ENCODE measurements at regions not wholly inside any gene's neighbourhood (a gene's known extent, or its start where the extent isn't known, plus 50 kb on each side); places are given as distances from the start of the nearest gene placed in this dataset.

DNA sequence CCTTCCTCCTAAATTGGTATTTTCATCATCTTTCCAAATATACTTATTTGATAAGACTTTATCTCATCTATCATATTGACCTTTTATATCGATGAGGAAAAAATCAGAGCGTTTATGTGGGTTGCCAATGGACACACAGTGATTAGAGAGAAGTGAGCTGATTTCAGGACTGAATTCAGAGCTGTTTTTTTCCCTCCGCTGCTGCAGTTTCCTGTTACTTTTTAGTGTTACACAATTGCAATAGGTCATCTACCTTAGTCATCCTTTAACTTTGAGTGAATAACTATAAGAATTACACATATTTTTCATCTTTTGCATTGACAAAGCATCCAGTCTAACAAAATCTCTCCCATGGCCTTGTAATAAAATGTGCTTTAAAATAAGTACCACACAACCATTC is 266.3 kb upstream of the CNTN4 start:
- no peak for DNase-seq

DNA sequence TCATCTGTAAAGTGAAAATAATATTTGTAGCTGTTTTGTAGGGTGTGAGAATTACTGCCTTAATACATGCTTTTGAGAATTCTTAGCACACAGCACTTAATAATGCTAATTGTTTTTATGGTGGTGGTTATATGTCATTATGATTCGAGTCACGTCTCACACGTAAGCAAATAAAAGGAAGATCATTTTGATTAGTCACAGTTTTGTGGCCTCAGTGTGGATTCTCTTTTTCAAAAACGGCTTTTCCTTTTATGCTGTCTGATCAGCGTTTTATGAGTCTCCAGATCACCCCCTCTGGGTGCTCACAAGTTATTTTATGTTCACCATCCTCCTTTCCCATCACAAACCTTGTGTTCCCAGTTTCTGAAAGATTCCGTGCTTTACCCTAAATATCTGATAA is 255.6 kb upstream of the CNTN4 start:
- DNase-seq, result no peak

DNA sequence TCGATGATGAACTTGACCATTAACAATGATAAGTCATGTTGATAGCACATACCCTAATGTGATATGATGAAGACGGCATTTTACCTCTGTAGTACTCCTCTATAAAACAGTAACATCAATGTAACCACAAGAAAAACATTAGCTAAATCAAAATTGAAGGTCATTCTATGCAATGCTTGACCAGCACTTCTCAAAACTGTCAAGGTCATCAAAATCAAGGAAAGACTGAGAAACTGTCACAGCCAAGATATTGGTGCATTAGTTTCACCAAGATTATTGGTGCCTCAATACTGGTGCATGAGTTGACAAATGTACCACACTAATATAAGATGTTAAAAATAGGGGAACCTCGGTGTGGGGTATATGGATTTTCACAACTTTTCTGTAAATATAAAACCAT is 251.1 kb upstream of the CNTN4 start:
- no peak for DNase-seq

DNA sequence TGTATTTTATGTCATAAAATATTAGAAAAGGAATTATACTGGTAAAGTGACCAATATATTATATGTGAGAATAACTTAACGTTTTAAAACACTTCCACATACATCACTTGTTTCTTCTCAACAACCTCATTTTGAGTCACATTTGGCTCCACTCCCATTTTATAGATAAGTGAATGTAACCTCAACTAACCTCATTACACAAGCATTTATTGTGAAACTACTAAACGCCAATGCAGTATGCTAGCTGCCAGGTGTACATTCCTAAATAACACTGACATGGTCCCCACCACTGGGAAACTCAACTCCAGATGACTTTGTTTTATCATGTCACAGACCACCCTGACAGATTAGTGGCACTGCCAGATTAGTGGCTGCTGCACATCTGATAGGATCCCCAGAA is 249.7 kb upstream of the CNTN4 start:
- DNase-seq, result no peak

DNA sequence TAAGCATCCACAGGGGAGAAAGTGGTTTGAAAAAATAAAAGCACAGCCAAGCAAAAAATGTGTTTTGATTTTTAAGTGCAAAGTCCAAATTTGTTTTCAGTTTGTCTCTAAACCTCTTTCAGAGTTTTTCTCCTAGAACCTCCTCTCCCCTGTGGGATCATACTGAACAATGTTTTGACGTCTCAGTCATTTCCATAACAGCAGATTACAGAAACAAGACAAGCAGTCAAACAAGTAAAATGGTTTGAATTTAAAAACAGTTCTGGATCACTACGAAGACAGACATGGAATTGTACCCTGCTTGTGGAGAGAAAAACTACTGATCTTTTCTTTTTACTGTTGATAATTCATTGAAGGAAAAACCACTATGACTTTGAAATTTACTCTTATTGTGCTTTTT is 245.7 kb upstream of the CNTN4 start:
- DNase-seq, result no peak

DNA sequence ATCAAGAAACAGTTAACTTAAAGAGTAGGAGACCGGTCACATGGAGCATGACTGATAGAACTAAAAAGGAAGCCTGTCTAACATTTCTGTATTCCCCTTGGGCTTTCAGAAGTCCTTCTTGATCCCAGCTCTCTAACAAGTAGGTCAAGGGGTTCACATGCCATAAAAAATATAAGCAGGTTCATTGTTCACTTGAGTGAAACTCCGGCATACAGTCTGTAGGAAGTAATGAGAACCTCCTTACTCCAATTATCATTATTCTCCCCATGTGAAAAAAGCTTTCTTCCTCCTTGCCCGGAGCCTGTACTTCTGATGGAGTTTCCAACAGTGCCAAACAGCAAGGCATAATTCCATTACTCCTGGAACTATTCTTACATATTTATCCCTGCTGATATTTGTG is 242.8 kb upstream of the CNTN4 start:
- DNase-seq, result no peak

DNA sequence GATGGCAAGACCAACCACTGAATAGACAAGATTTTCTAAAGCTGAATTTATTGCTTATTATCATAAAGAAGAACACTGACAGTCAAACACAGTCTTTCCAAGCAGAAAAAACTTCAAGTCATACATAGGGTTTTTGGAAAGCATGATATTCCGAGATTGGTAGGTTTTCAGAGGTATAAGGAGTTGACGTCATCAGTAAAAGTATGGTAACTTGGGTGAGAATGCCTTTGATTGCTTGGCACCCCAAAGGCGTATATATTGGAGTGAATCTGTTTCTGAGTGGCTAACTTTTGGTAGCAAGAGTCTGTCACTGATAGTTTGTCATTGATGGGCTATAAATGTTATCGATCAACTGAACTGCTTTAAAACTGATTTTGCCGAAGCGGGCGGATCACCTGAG is 227.9 kb upstream of the CNTN4 start:
- no peak for DNase-seq

DNA sequence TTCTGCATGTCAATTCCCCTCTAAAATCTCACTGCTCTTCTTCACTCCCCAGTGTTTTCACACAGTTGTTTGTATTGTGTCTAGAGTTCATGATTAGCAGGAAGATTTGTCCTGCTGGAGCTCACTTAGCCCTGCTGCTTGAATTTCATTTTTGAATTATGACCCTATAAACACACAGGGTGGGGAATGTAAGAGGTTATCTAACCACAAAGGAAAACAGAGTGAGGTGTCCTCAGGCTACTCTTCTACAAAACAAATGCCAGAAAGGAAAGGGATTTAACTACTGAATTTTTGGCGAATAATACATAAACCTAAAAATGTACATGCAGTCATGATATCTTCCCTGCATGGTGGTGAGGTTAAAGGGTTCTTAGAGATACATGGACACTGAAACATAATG is 215.1 kb upstream of the CNTN4 start:
- no peak for DNase-seq

DNA sequence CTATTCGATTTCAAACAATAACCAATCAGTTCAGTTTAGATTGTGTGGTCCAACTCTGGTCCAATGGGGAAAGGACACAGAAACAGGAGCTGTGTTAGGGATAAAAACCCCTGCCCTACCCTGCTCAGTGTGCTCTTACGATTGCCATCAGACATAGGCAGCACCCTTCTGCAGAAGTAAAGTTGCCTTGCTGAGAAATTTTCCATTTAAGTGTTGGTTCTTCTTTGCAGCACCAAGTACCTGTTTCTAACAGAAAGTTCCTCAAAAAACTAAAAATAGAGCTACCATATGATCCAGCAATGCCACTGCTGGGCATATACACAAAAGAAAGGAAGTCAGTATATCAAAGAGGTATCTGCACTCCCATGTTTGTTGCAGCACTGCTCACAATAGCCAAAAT is 206.2 kb upstream of the CNTN4 start:
- no peak for DNase-seq

DNA sequence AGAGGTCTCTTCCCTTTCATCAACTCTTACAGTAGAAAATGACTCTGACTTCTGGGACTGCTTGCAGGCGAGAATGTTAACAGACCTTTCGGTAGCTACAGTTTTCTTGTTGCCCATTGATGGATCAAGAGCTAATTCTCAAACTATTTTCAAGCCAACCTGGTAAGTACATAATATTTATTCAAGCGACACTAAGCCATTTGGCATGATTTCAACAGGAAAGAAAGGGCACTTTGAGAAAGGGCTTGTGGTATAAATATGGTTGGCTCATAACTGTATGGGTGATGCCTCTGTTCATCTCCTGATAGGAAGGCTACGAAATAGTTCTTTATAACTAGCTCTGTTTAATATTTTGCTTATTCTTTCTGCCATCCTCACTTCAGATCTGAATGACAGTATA is 196.2 kb upstream of the CNTN4 start:
- no peak for DNase-seq

DNA sequence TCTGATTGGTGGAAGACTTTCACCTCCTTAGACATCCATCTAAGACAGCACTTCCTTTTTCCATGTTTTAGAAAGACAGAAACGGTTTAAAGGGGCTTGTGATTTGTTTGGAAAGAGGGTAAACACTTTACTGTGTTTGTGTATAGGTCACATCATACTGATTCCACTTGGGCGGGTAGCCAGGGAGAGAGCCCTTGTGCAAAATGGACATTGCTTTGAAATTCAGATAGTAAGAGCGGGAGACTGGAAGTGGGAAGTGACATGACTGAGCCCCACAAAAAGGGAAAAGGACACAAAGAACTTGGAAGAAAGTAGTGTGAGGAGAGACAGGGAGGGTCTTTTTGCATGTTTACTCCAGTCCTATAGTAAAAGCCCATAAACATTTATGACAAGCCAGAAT is 195.6 kb upstream of the CNTN4 start:
- DNase-seq, result no peak

DNA sequence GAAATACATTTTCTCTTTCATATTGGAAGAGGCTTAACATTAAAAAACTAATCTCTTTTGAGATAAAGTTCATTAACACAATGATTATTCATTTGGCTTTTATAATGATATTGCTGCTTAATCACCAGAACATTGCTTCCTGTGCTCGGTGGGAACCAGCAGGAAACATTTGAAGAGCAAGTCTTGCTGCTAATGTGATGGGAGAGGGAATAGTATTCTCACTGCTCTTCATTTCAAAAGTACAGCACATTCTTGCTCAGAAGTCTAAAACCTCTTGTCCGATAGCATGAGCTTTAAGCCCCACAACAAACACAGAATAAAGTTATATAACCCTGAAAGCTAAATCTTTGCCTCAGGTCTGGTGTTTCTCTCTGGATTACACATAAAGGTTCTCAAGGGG is 190.8 kb upstream of the CNTN4 start:
- DNase-seq, result no peak

DNA sequence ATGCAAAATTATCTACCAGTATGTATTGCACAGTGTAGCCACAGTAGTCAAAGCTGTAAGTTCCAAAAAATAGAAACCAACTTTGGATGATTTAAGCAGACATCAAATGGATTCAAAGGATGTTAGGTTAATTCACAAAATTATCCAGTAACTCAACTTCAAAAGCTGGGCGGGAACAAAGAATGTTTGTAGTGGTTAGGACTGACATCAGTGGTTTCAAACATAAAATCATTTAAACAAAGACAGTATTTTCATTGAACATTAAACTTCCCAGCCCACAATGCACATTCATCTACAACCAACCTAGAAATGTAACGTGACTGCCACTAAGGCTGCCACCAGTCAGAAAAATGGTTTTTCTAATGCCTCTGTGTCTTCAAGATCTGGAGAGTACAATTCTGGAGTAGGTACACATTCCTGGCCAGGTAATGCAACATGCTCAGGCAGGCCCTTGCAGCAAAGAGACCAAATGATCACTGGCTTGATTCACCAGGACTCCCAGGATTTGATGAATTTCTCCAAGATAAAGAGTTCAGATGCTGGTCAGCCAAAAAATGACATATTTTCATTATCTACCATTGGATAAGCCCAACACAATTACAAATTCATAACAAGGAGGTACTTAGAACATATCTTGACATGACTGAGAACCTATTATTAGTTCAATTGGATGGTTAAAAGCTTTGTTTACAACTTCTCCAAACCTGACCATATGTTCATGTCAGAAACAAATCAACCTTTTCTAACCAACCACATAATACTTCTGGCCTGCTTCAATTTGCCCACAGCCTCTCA is 189.8 kb upstream of the CNTN4 start:
- no peak for DNase-seq

DNA sequence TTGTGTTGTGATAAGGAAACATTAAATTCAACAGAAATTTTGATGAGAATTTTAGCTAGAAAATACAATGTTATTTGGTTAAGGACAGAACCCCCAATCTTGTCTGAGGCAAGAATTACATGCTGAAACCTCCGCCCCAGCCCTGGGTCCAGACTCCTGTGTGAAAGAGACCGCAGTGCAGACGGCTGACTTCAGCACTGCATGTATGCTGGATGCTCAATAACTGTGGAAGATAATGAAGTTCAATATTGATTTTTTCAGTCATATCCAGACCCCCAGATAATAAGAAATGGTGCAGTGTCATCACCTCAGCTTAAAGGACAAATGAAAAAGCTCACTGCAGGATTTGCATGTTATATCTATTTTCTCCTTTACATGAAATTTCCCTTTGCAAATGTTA is 188.3 kb upstream of the CNTN4 start:
- DNase-seq, result no peak

DNA sequence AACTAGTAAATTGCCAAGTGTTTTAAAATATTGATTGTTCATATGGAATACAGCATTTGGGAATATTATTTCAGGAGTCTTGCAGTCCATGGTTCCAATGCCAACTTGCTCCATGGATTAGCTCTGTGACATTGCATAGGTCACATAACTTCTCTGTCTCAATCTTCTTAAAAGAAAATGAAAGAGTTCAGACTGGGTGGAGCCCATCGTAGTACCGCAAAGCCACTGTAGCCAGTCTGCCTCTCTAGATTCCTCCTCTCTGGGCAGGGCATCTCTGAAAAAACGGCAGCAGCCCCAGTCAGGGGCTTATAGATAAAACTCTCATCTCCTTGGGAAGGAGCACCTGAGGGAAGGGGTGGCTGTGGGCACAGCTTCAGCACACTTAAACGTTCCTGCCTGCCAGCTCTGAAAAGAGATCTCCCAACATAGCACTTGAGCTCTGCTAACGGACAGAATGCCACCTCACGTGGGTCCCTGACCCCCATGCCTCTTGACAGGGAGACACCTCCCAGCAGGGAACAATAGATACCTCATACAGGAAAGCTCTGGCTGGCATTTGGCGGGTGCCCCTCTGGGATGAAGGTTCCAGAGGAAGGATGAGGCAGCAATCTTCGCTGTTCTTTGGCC is 168.8 kb upstream of the CNTN4 start:
- no peak for DNase-seq

DNA sequence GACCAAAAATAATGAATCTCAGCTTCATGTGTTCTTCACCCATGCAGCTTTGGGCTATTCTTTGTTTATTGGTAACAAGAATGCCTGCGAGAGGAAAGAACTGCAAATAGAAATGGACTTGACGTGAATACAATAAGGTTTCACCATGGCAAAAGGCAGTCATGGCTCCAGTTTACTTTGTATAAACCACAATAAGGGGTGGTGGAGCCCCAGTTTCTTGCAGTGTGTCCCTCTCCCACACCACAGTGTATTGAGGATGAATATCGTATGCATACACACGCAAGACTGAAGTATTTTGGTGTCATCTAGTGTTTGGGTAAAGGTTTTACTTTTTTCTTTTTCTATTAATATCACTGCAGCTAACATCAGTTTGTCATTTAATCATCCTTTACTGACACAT is 159.7 kb upstream of the CNTN4 start:
- no peak for DNase-seq

DNA sequence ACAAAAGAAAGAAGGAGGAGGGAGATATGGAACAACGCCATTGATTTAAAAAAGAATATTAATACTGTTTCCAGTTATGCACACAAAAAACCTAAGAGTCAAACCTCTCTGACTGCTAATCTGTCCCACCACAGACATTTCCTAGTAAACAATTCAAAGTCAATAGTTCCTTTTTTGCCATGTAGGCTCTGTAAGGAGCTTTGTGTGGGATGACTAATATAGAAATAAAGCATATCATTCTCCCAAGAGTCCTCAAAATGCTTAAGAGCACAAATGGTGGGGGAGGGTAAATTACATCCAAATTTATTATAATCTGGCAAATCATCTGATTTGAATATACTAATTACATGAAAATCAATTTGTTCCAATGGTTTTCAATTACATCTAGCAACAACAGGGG is 155.9 kb upstream of the CNTN4 start:
- DNase-seq, result peak; percentile 13

DNA sequence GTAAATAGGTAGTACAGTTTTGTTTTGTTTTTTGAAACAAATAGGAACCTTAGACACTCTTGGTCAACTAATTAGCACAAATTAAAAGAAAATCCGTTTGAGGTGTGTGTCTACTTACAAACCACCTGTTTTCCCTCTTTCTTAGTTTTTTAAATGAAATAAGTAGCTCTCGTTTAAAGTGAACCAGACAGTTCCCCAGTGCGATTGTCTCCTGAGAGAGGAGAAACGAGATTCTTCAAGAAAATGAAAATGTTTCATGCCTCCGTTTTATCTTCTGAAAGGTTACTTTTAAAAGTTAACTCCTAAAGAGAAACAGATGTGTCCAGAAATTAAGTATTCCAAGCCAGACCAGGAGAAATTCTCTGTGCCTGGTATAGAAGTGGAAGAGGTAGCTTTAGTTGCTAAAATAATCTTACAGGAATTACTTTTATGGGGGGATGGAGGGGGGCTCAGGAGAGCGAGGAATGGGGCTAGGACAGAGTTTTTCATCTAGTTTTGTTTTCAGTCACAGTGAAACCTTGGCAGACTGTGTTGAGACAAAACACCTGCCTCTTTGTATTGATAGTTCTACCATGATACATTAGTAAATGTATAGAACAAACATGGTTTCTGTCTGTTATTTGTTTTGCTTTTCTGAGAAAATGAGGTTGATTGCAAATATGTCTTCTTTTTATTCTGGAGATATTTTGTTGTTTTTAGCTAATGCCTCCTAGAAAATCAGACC is 155.1 kb upstream of the CNTN4 start:
- DNase-seq, result no peak

DNA sequence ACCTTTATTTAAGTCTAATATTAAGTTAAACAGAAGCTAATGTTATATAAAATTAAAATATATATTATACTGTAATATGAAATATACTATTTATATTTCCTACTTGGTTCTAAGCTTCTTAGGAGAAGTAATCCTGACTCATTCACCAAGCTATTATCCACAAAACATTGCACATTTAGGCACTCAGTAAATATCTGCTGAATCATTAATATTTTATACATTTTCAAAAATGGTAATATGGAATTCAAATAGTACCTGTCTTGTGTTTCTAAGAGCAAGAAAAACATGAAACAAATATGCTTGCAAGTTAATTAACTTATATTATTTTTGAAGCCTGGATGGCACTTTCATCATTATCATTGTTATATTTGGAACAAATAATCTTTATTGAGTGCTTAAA is 153.0 kb upstream of the CNTN4 start:
- DNase-seq, result no peak

DNA sequence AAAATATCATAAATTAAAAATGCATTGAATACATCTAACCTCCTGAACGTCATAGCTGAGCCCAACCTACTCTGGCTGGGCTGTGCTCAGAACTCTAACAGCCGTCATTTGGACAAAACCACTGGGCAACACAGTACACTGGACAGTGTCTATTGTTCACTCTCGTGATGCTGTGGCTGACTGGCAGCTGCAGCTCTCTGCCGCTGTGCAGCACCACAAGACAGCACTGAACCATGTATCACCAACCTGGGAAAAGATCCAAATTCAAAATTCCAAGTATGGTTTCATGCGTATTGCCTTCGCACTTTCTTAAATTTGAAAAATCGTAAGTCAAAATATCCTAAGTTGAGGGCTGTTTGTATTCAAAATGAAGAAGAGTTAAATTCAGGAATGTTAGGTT is 145.1 kb upstream of the CNTN4 start:
- DNase-seq, result no peak

DNA sequence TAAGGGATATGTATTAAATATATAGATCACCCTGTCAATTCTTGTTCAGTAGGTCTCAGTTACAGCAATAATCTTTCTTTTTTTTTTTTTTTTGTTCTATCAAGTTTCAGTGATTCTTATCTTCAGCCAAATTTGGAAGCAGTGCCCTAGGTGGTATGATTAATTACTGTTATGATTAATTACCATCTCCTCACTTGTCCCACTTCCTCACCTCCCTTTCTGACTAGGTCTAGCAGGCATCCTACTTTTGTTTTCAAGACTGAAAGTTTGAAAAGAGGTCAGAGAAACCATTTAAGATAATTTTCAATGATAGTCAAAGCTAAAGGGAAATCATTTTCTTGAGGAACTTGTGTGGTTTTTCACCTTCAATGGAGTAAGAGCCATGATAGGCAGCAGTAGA is 144.0 kb upstream of the CNTN4 start:
- DNase-seq, result no peak

DNA sequence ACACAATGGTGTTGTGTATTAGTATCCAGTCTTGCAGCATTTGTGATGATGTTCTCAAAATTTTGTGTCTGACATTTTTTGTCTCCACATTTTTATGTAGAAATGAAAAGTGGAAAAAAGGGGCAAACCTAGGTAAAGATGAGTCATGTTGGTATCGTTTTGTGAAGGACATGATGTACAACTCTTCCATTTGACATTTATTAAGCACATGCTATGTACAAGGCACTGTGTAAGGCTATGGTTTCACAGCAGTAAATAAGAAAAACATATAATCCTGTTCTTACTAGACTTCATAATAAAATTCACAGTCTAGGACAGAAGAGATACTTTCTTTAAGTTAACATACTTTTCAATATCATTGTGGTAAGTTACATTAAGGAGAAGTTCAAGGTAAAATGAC is 143.5 kb upstream of the CNTN4 start:
- no peak for DNase-seq

DNA sequence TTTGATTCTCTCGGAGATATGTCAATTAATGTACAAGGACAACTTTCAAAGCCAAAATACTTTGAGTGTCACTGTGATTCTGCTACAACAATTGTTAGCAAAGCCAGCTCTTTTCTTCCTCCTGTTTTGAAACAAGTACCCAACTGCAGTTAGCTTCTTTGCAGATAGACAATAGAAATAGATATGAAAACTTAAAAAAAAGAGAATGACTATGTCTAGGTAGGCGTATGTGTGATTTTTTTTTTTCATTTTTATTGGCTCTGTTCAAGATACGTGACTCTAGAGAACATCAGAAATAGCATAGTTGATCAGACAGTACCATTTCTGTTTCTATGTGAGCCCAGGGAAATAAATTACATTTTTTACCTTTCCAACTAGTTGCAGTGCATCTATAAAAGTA is 142.9 kb upstream of the CNTN4 start:
- no peak for DNase-seq

DNA sequence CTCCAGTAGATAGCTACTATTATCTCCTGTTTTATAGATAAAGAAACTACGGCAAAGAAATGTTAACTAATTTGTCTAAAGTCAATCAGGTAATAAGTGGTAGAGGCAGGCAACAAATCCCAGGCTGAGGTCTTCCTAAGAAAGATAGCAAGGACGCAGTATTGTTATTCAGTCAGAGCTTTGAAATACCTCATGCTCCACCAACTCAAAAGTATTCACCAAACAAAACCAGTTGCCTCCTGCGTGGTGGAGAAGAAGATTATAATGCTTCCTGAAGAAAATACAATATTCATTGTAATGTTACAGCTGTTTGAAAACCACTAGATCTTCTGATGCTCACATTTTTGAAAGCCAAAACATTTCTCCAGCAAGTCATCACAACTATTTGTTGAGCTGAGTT is 138.2 kb upstream of the CNTN4 start:
- no peak for DNase-seq
